HepG2 (cell line): ENCODE measurements at regions not wholly inside any gene's neighbourhood (a gene's known extent, or its start where the extent isn't known, plus 50 kb on each side); places are given as distances from the start of the nearest gene placed in this dataset.

Experiments
- ATAC-seq: fragments of 200-7000 bp; cut with Tn5 transposase; 3 replicates; pipeline ENCODE4 v1.9.1; 2020; ENCODE audit warnings: mild to moderate bottlenecking, moderate library complexity
- BruUV-seq: library from RNA; stranded (reverse); fragments of 400-500 nt; replicated peaks from 2 replicates; lab custom pipeline; 2021; lab: Mats Ljungman, UMichigan
- CTCF ChIA-PET: fragments of 300-600 bp; formaldehyde crosslinking; extraction: SDS; loops from one replicate; lab custom pipeline; 2021; ENCODE audit warnings: low total read pairs, inconsistent platforms, low intra/inter-chr PET ratio; lab: Yijun Ruan, JAX
- POLR2A ChIA-PET: fragments of 350-600 bp; sonication (Branson Sonifier 250); formaldehyde crosslinking; loops from one replicate; lab custom pipeline; 2020; ENCODE audit warnings: antibody characterized with exemption, inconsistent platforms; lab: Yijun Ruan, JAX
- DNase-seq: peaks from one replicate; pipeline ENCODE4 v3.0.0-alpha.2; 2015; ENCODE audit warnings: low spot score
- FAIRE-seq: peaks from 3 replicates; lab custom pipeline; 2011; peaks lifted over from hg19 to GRCh38; lab: Jason Lieb, UNC
- H2AFZ ChIP-seq: one replicate; pipeline ENCODE4 v1.6.1; 2011; ENCODE audit warnings: low read length, inconsistent platforms
- H3K27ac ChIP-seq: fragments of 300-600 bp; 3 replicates; pipeline ENCODE4 v1.8.0; 2011; ENCODE audit warnings: mixed run types, mild to moderate bottlenecking, mixed read lengths, low read length, inconsistent platforms; ENCODE audit not compliant: insufficient read depth; ENCODE audit errors: extremely low read length
- H3K27me3 ChIP-seq, 2 experiments: fragments of 200-600 bp in 1 of 2; 2 replicates in 1 of 2; 3 replicates in 1 of 2; pipeline versions ENCODE4 v1.6.0 to v1.8.0; 2011; ENCODE audit warnings: low read length in 2 of 2, mild to moderate bottlenecking in 2 of 2, moderate library complexity in 2 of 2, inconsistent platforms in 1 of 2; ENCODE audit not compliant: insufficient read depth in 2 of 2, control insufficient read depth in 1 of 2
- H3K36me3 ChIP-seq, 2 experiments: fragments of 200-600 bp in 1 of 2; replicated peaks in 1 of 2; 2 replicates in 1 of 2; 3 replicates in 1 of 2; pipeline versions ENCODE4 v1.5.1 to v1.8.0; 2011; ENCODE audit warnings: low read length in 2 of 2, inconsistent platforms in 1 of 2; ENCODE audit not compliant: insufficient read depth in 2 of 2, control insufficient read depth in 1 of 2
- H3K4me1 ChIP-seq: 2 replicates; pipeline ENCODE4 v1.5.1; 2012; ENCODE audit warnings: low read length, inconsistent platforms; ENCODE audit not compliant: insufficient read depth
- H3K4me2 ChIP-seq: 2 replicates; pipeline ENCODE4 v1.6.0; 2011; ENCODE audit warnings: low read depth, low read length, inconsistent platforms
- H3K4me3 ChIP-seq, 3 experiments: fragments of 200-600 bp in 1 of 3; sonication (generic), shearing (Covaris generic) in 1 of 3; replicated peaks in 1 of 3; 2 replicates each; pipeline ENCODE4 v1.5.1; 2011 to 2016; ENCODE audit warnings: low read length in 3 of 3, inconsistent platforms in 2 of 3, low read depth in 2 of 3, mild to moderate bottlenecking in 2 of 3, control low read depth in 1 of 3, mixed read lengths in 1 of 3; ENCODE audit not compliant: insufficient read depth in 1 of 3
- H3K79me2 ChIP-seq: one replicate; pipeline ENCODE4 v1.6.1; 2011; ENCODE audit warnings: low read length, inconsistent platforms; ENCODE audit not compliant: insufficient read depth
- H3K9ac ChIP-seq: 2 replicates; pipeline ENCODE4 v1.6.0; 2011; ENCODE audit warnings: mild to moderate bottlenecking, low read depth, low read length, inconsistent platforms; ENCODE audit not compliant: insufficient read depth
- H3K9me3 ChIP-seq: 2 replicates; pipeline ENCODE4 v1.5.1; 2012; ENCODE audit warnings: mild to moderate bottlenecking, low read length
- H4K20me1 ChIP-seq: 2 replicates; pipeline ENCODE4 v1.6.0; 2011; ENCODE audit warnings: inconsistent platforms, mild to moderate bottlenecking, low read length, moderate library complexity; ENCODE audit not compliant: insufficient read depth
- ARNT ChIP-seq: fragments of 450-650 bp; IDR thresholded peaks from 2 replicates; pipeline ENCODE4 v1.6.1; 2017
- FIP1L1 ChIP-seq: fragments of 200-400 bp; formaldehyde crosslinking; IDR thresholded peaks from 2 replicates; pipeline ENCODE4 v1.6.1; 2018; ENCODE audit warnings: low read depth, mild to moderate bottlenecking, low read length, moderate library complexity, borderline replicate concordance; ENCODE audit not compliant: insufficient read depth
- FOSL2 ChIP-seq: sonication (generic); formaldehyde crosslinking; IDR thresholded peaks from 2 replicates; pipeline ENCODE4 v1.4.0; 2020; ENCODE audit warnings: missing genetic modification reagents
- MXD3 ChIP-seq: IDR thresholded peaks from 2 replicates; pipeline ENCODE4 v1.6.1; 2016; ENCODE audit warnings: mild to moderate bottlenecking, missing biosample characterization, missing genetic modification reagents
- POLR2AphosphoS2 ChIP-seq: IDR thresholded peaks from 2 replicates; pipeline ENCODE4 v1.6.1; 2011; ENCODE audit warnings: low read depth, low read length, improper control_type of control experiment
- SRF ChIP-seq: IDR thresholded peaks from 2 replicates; pipeline ENCODE4 v1.6.1; 2011; ENCODE audit warnings: mild to moderate bottlenecking, low read depth, low read length, moderate library complexity
- TAF1 ChIP-seq: sonication (generic); formaldehyde crosslinking; IDR thresholded peaks from 2 replicates; pipeline ENCODE4 v1.4.0; 2020; ENCODE audit warnings: missing genetic modification reagents
- ZNF232 ChIP-seq: sonication (generic); formaldehyde crosslinking; IDR thresholded peaks from 2 replicates; pipeline ENCODE4 v1.4.0; 2020; ENCODE audit warnings: missing genetic modification reagents, borderline replicate concordance
- ZNF296 ChIP-seq: sonication (generic); formaldehyde crosslinking; conservative IDR thresholded peaks from 2 replicates; pipeline ENCODE4 v1.5.0; 2020; ENCODE audit warnings: mild to moderate bottlenecking, missing genetic modification reagents
- ZNF652 ChIP-seq: IDR thresholded peaks from 2 replicates; pipeline ENCODE4 v1.6.1; 2016; ENCODE audit warnings: low read depth, borderline replicate concordance
- WGBS: methylation state at CpG from one replicate; pipeline ENCODE4 v1.1.6; 2017; ENCODE audit warnings: low lambda C conversion rate; 5-methylcytosine and 5-hydroxymethylcytosine counted together
- in situ Hi-C: cut with HindIII; loops from 2 replicates; pipeline ENCODE4 v1.10.0; 2017; ENCODE audit warnings: low pct_unique_long_range_greater_than_20kb; ENCODE audit not compliant: extremely low pct_ligation_motif_present
- intact Hi-C: fragments of 100-400 bp; cut with micrococcal nuclease; formaldehyde crosslinking; loops from one replicate; pipeline ENCODE4 v1.10.0; 2022; ENCODE audit not compliant: unreplicated experiment
- TF ChIP-seq, protein P1 (sequence below): sonication (generic); formaldehyde crosslinking; IDR thresholded peaks from 2 replicates; pipeline ENCODE4 v1.5.1; 2020; ENCODE audit warnings: missing genetic modification reagents, mild to moderate bottlenecking, borderline replicate concordance
- TF ChIP-seq, protein P2 (sequence below): conservative IDR thresholded peaks from 2 replicates; pipeline ENCODE4 v1.6.1; 2018; ENCODE audit warnings: missing genetic modification reagents
- TF ChIP-seq, protein P3 (sequence below): sonication (generic); formaldehyde crosslinking; IDR thresholded peaks from 2 replicates; pipeline ENCODE4 v1.4.0; 2020; ENCODE audit warnings: missing genetic modification reagents, borderline replicate concordance

DNA sequence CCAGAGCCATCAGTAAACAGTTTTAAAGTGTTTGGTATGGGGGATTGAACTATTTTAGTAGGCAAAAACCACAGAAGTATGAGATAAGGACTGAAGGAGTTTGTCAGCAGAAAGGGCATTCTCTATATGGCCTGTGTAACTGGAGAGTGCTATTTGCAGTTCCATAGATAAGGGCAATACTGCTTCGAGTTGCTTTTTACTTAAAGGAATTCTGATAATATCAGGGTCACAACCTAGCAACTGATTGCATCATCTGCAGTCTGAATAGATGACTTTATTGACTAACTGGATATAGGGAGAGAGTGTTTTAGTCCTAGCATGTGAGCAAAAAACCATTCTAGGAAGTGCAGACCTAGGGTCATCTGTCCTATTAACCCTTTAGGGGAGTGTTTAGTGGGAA, 645.2 kb upstream of the PTPRD start:
- Histone ChIP-seq H3K9ac (no peak overlapping the region), H3K79me2 (no peaks in the 10 kb centered on the region), H3K4me1 (no peaks in the 10 kb centered on the region), H3K9me3 (peaks cover 97% of the 10 kb centered on the region), H3K4me3 (no peak overlapping the region), H4K20me1 (no peaks in the 10 kb centered on the region), H3K36me3 (no peaks in the 10 kb centered on the region), H3K27me3 (no peaks in the 10 kb centered on the region), H2AFZ (no peak overlapping the region), H3K4me2 (no peak overlapping the region), H3K27ac (no peak overlapping the region)
- TF ChIP-seq MXD3 (CRISPR knock-in tag) (no peak), SRF (no peak), TAF1 (CRISPR knock-in tag) (no peak), ARNT (no peak), ZNF652 (CRISPR knock-in tag) (no peak), POLR2AphosphoS2 (no peak), ZNF232 (no peak), FIP1L1 (no peak), ZNF296 (CRISPR knock-in tag) (no peak), FOSL2 (no peak)
- TF ChIP-seq, protein P1, sequence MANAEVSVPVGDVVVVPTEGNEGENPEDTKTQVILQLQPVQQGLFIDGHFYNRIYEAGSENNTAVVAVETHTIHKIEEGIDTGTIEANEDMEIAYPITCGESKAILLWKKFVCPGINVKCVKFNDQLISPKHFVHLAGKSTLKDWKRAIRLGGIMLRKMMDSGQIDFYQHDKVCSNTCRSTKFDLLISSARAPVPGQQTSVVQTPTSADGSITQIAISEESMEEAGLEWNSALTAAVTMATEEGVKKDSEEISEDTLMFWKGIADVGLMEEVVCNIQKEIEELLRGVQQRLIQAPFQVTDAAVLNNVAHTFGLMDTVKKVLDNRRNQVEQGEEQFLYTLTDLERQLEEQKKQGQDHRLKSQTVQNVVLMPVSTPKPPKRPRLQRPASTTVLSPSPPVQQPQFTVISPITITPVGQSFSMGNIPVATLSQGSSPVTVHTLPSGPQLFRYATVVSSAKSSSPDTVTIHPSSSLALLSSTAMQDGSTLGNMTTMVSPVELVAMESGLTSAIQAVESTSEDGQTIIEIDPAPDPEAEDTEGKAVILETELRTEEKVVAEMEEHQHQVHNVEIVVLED (CRISPR knock-in tag), result no peak
- TF ChIP-seq, protein P2, sequence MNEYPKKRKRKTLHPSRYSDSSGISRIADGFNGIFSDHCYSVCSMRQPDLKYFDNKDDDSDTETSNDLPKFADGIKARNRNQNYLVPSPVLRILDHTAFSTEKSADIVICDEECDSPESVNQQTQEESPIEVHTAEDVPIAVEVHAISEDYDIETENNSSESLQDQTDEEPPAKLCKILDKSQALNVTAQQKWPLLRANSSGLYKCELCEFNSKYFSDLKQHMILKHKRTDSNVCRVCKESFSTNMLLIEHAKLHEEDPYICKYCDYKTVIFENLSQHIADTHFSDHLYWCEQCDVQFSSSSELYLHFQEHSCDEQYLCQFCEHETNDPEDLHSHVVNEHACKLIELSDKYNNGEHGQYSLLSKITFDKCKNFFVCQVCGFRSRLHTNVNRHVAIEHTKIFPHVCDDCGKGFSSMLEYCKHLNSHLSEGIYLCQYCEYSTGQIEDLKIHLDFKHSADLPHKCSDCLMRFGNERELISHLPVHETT (CRISPR knock-in tag), result no peak
- TF ChIP-seq, protein P3, sequence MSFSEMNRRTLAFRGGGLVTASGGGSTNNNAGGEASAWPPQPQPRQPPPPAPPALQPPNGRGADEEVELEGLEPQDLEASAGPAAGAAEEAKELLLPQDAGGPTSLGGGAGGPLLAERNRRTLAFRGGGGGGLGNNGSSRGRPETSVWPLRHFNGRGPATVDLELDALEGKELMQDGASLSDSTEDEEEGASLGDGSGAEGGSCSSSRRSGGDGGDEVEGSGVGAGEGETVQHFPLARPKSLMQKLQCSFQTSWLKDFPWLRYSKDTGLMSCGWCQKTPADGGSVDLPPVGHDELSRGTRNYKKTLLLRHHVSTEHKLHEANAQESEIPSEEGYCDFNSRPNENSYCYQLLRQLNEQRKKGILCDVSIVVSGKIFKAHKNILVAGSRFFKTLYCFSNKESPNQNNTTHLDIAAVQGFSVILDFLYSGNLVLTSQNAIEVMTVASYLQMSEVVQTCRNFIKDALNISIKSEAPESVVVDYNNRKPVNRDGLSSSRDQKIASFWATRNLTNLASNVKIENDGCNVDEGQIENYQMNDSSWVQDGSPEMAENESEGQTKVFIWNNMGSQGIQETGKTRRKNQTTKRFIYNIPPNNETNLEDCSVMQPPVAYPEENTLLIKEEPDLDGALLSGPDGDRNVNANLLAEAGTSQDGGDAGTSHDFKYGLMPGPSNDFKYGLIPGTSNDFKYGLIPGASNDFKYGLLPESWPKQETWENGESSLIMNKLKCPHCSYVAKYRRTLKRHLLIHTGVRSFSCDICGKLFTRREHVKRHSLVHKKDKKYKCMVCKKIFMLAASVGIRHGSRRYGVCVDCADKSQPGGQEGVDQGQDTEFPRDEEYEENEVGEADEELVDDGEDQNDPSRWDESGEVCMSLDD (CRISPR knock-in tag), result no peak
- FAIRE-seq (no peak), ATAC-seq (no peak), DNase-seq (no peak)
- in situ Hi-C loops (no loop called here), intact Hi-C loops (no loop called here)
- POLR2A ChIA-PET, result no interaction called here
- CTCF ChIA-PET, result no interaction called here
- no TSS peak for BruUV-seq
- 0% methylated on average over 1 of the region's 1 CpG for WGBS
